ENCODE measurements at regions not wholly inside any gene's neighbourhood (a gene's known extent, or its start where the extent isn't known, plus 50 kb on each side); places are given as distances from the start of the nearest gene placed in this dataset.

- no TSS peak for BruUV-seq (replicated peaks)
- H3K4me1 ChIP-seq (replicated peaks; ENCODE audit: insufficient read depth), result no peaks in the 10 kb centered on the region
- ChIA-PET CTCF (no interaction called here), POLR2A (ENCODE audit: unreplicated experiment) (no interaction called here)
- H2AFZ ChIP-seq, result no peak overlapping the region
- TF ChIP-seq EZH2 (IDR thresholded peaks at IDR 0.05; ENCODE audit: low read depth) (no peak), CTCF (conservative IDR thresholded peaks at IDR 0.05) (no peak)
- no peaks in the 10 kb centered on the region for H3K36me3 ChIP-seq (ENCODE audit: low read depth)
- H4K20me1 ChIP-seq (ENCODE audit: insufficient read depth), result no peaks in the 10 kb centered on the region
- H3K9me2 ChIP-seq (ENCODE audit: insufficient read depth), result no peaks in the 10 kb centered on the region
- no peaks in the 10 kb centered on the region for H3F3A ChIP-seq (ENCODE audit: insufficient read depth, low read depth)
- no peak for DNase-seq
- no peaks in the 10 kb centered on the region for H3K9me3 ChIP-seq (ENCODE audit: insufficient read depth, low read depth)
- H3K4me2 ChIP-seq, result no peak overlapping the region
- H3K79me2 ChIP-seq (ENCODE audit: low read depth), result no peaks in the 10 kb centered on the region
- intact Hi-C loops (cut with micrococcal nuclease; ENCODE audit: unreplicated experiment), result no loop called here
- H3K27me3 ChIP-seq (ENCODE audit: insufficient read depth, low read depth), result no peaks in the 10 kb centered on the region
- no peak overlapping the region for H3K27ac ChIP-seq
- no peak overlapping the region for H3K4me3 ChIP-seq
These were observed 432.1 kb upstream of the TEX13C start for GRCh38 chrX:124887572-124887971.

DNA sequence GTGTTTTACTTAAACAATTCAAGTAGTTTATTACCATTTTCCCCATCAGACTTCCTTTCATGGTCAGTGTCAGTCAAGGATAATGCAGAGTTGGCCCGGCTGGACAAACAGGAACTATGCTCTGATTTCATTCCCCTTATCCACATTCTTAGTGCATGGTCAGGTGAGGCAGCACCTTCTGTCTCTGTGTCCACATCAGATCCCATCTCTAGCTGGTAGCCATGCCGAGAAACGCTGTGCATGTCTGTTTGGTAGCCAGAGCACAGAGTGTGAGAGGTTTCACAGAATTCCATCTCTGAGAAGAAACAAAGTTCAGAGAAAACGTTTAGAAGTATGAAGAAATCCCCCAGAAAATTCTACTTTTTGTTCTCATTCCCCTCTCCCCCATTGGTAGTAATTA lies 423.7 kb upstream of the TEX13C start:
- Histone ChIP-seq H3K36me3 (ENCODE audit: low read depth) (no peaks in the 10 kb centered on the region), H3K4me3 (no peak overlapping the region), H3K79me2 (ENCODE audit: low read depth) (no peaks in the 10 kb centered on the region), H3K9me2 (ENCODE audit: insufficient read depth) (no peaks in the 10 kb centered on the region), H3K9me3 (ENCODE audit: insufficient read depth, low read depth) (no peaks in the 10 kb centered on the region; the same call in 1 of the 2 replicates), H4K20me1 (ENCODE audit: insufficient read depth) (no peaks in the 10 kb centered on the region), H3K4me2 (no peak overlapping the region), H3K4me1 (replicated peaks; ENCODE audit: insufficient read depth) (no peaks in the 10 kb centered on the region), H3F3A (ENCODE audit: insufficient read depth, low read depth) (no peaks in the 10 kb centered on the region), H3K27ac (no peak overlapping the region), H3K27me3 (ENCODE audit: insufficient read depth, low read depth) (no peaks in the 10 kb centered on the region), H2AFZ (no peak overlapping the region)
- no peak for TF ChIP-seq CTCF (conservative IDR thresholded peaks at IDR 0.05)
- no peak for TF ChIP-seq EZH2 (IDR thresholded peaks at IDR 0.05; ENCODE audit: low read depth)
- intact Hi-C loops (cut with micrococcal nuclease; ENCODE audit: unreplicated experiment), result no loop called here
- CTCF ChIA-PET, result no interaction called here
- no peak for DNase-seq
- POLR2A ChIA-PET (ENCODE audit: unreplicated experiment), result no interaction called here
- BruUV-seq (replicated peaks), result no TSS peak

- intact Hi-C loops (cut with micrococcal nuclease; ENCODE audit: unreplicated experiment), result no loop called here
These were observed 416.7 kb upstream of the TEX13C start for GRCh38 chrX:124902953-124903352.

More at GRCh38 chrX:124902953-124903352, 416.7 kb upstream of the TEX13C start:
- no peaks in the 10 kb centered on the region for H3K79me2 ChIP-seq (ENCODE audit: low read depth)
- H3K4me1 ChIP-seq (replicated peaks; ENCODE audit: insufficient read depth), result no peaks in the 10 kb centered on the region
- no peaks in the 10 kb centered on the region for H3K9me3 ChIP-seq (ENCODE audit: insufficient read depth, low read depth)
- no peaks in the 10 kb centered on the region for H3K27me3 ChIP-seq (ENCODE audit: insufficient read depth, low read depth)
- H3K27ac ChIP-seq, result no peak overlapping the region
- ChIA-PET POLR2A (ENCODE audit: unreplicated experiment) (no interaction called here), CTCF (no interaction called here)
- no peak overlapping the region for H3K4me2 ChIP-seq
- H3K4me3 ChIP-seq, result no peak overlapping the region
- no peak for DNase-seq
- no peak for TF ChIP-seq EZH2 (IDR thresholded peaks at IDR 0.05; ENCODE audit: low read depth)
- no peak for TF ChIP-seq CTCF (conservative IDR thresholded peaks at IDR 0.05)
- H3K9me2 ChIP-seq (ENCODE audit: insufficient read depth), result no peaks in the 10 kb centered on the region
- no TSS peak for BruUV-seq (replicated peaks)
- H3K36me3 ChIP-seq (ENCODE audit: low read depth), result no peaks in the 10 kb centered on the region
- no peaks in the 10 kb centered on the region for H4K20me1 ChIP-seq (ENCODE audit: insufficient read depth)
- no peaks in the 10 kb centered on the region for H3F3A ChIP-seq (ENCODE audit: insufficient read depth, low read depth)
- H2AFZ ChIP-seq, result no peak overlapping the region

All from PC-9 (cell line).